Gastrocnemius medialis (tissue), 4 donors: ENCODE measurements at regions not wholly inside any gene's neighbourhood (a gene's known extent, or its start where the extent isn't known, plus 50 kb on each side); places are given as distances from the start of the nearest gene placed in this dataset.

Experiments
- CTCF ChIP-seq, 5 experiments: fragments of 450-650 bp in 3 of 5; fragments of 200-600 bp in 2 of 5; sonication (generic) in 2 of 5; IDR thresholded peaks in 4 of 5; conservative IDR thresholded peaks in 1 of 5; 1 replicate in 4 of 5; 2 replicates in 1 of 5; pipeline ENCODE4 v1.5.1; 2016 to 2019; ENCODE audit warnings: antibody characterized with exemption in 5 of 5, mild to moderate bottlenecking in 3 of 5, moderate library complexity in 3 of 5
- POLR2A ChIP-seq, 2 donors: fragments of 450-650 bp; IDR thresholded peaks; one replicate each; pipeline ENCODE4 v1.6.1; 2017; ENCODE audit warnings: antibody characterized with exemption in 2 of 2, mild to moderate bottlenecking in 2 of 2, moderate library complexity in 2 of 2

- TF ChIP-seq CTCF (IDR thresholded peaks at IDR 0.05 in 4 of 5, conservative IDR thresholded peaks at IDR 0.05 in 1 of 5), result no peak
- no peak for TF ChIP-seq POLR2A (IDR thresholded peaks at IDR 0.05)
Observed at GRCh38 chr17:70683936-70684335, 514.6 kb downstream of the KCNJ2 start.
